Common myeloid progenitor, CD34-positive (primary cell): ENCODE measurements at regions not wholly inside any gene's neighbourhood (a gene's known extent, or its start where the extent isn't known, plus 50 kb on each side); places are given as distances from the start of the nearest gene placed in this dataset.

Experiments
- CTCF ChIA-PET: fragments of 350-600 bp; sonication (Branson Sonifier 250); formaldehyde crosslinking; loops from one replicate; lab custom pipeline; 2021; ENCODE audit warnings: antibody characterized with exemption; lab: Charles Lee
- POLR2A ChIA-PET: fragments of 350-600 bp; sonication (Branson Sonifier 250); formaldehyde crosslinking; loops from one replicate; lab custom pipeline; 2021; ENCODE audit warnings: antibody characterized with exemption; lab: Charles Lee
- DNase-seq, 3 donors: peaks; one replicate each; pipeline versions ENCODE4 v3.0.0 to v3.0.0-alpha.2; 2013
- H3K27ac ChIP-seq, 2 experiments: 1 replicate in 1 of 2; 2 replicates in 1 of 2; pipeline ENCODE4 v1.7.0; 2013; ENCODE audit warnings: inconsistent platforms in 2 of 2, low read length in 2 of 2, mild to moderate bottlenecking in 2 of 2, low read depth in 1 of 2, moderate library complexity in 1 of 2; ENCODE audit not compliant: severe bottlenecking in 2 of 2, insufficient read depth in 1 of 2, poor library complexity in 1 of 2
- H3K27me3 ChIP-seq, 5 experiments: replicated peaks in 2 of 5; 1 replicate in 3 of 5; 2 replicates in 2 of 5; pipeline versions ENCODE4 v1.6.1 to v1.7.0; 2013; ENCODE audit warnings: low read length in 4 of 5, mild to moderate bottlenecking in 2 of 5, moderate library complexity in 2 of 5, inconsistent platforms in 1 of 5; ENCODE audit not compliant: insufficient read depth in 5 of 5, control insufficient read depth in 4 of 5
- H3K36me3 ChIP-seq, 4 experiments: 1 replicate in 2 of 4; 2 replicates in 2 of 4; pipeline versions ENCODE4 v1.6.1 to v1.7.0; 2013; ENCODE audit warnings: low read length in 3 of 4, control low read depth in 1 of 4, mild to moderate bottlenecking in 1 of 4; ENCODE audit not compliant: control insufficient read depth in 4 of 4, insufficient read depth in 4 of 4
- H3K4me1 ChIP-seq, 4 experiments: 1 replicate in 3 of 4; 2 replicates in 1 of 4; pipeline versions ENCODE4 v1.6.1 to v1.7.1; 2013; ENCODE audit warnings: low read length in 3 of 4, mild to moderate bottlenecking in 3 of 4, control low read depth in 1 of 4, inconsistent platforms in 1 of 4, moderate library complexity in 1 of 4; ENCODE audit not compliant: control insufficient read depth in 4 of 4, insufficient read depth in 4 of 4; ENCODE audit errors: control extremely low read depth in 1 of 4
- H3K4me3 ChIP-seq, 7 experiments: 1 replicate in 4 of 7; 2 replicates in 3 of 7; pipeline versions ENCODE4 v1.5.1 to v1.7.0; 2013; ENCODE audit warnings: mild to moderate bottlenecking in 7 of 7, low read length in 6 of 7, moderate library complexity in 6 of 7, inconsistent platforms in 2 of 7, low read depth in 2 of 7, control low read depth in 1 of 7; ENCODE audit not compliant: insufficient read depth in 4 of 7, control insufficient read depth in 1 of 7; ENCODE audit errors: extremely low read depth in 1 of 7
- H3K9me3 ChIP-seq, 5 experiments: 1 replicate in 4 of 5; 2 replicates in 1 of 5; pipeline versions ENCODE4 v1.6.1 to v1.7.1; 2013; ENCODE audit warnings: low read length in 4 of 5, mild to moderate bottlenecking in 2 of 5, inconsistent platforms in 1 of 5, low read depth in 1 of 5, moderate library complexity in 1 of 5; ENCODE audit not compliant: control insufficient read depth in 4 of 5, insufficient read depth in 2 of 5; ENCODE audit errors: control extremely low read depth in 1 of 5
- WGBS: methylation state at CpG from one replicate; pipeline ENCODE4 v1.1.5; 2013; ENCODE audit not compliant: insufficient coverage; 5-methylcytosine and 5-hydroxymethylcytosine counted together

GRCh38 chr20:24289737-24290481, 179.5 kb upstream of the SYNDIG1 start:
- Histone ChIP-seq H3K27me3 (no peaks in the 10 kb centered on the region), H3K9me3 (peaks cover 0 to 5% (median 0%) of the 10 kb centered on the region in 5 experiments), H3K4me3 (peak overlapping the region in 1 of 7 experiments; percentile 8), H3K27ac (no peak overlapping the region), H3K36me3 (no peaks in the 10 kb centered on the region), H3K4me1 (peaks cover 0 to 19% (median 9%) of the 10 kb centered on the region in 4 experiments)
- ChIA-PET POLR2A (interaction anchor here (0.6 kb wide), 1 partner anchor 73 kb away, joined by 3 read pairs; no protein-coding TSS in a partner anchor), CTCF (interaction anchor here (1.2 kb wide), 1 partner anchor 159 kb away, joined by 3 read pairs; no protein-coding TSS in a partner anchor)
- peak; percentile 22 to 76 (median 72) for DNase-seq
- WGBS: 37% methylated on average over 2 of the region's 7 CpGs

- POLR2A ChIA-PET: interaction anchor here (0.6 kb wide), 1 partner anchor 256 kb away, joined by 3 read pairs; no protein-coding TSS in a partner anchor
- Histone ChIP-seq H3K4me1 (no peaks in the 10 kb centered on the region), H3K36me3 (no peaks in the 10 kb centered on the region), H3K27me3 (no peaks in the 10 kb centered on the region), H3K9me3 (no peaks in the 10 kb centered on the region), H3K27ac (no peak overlapping the region), H3K4me3 (no peak overlapping the region)
- WGBS: 93% methylated on average over 3 of the region's 5 CpGs
- no peak for DNase-seq
- CTCF ChIA-PET: no interaction called here
Measured at GRCh38 chr20:24283186-24283585, 186.2 kb upstream of the SYNDIG1 start.

GRCh38 chr20:24277196-24277595, 192.2 kb upstream of the SYNDIG1 start:
- ChIA-PET CTCF (no interaction called here), POLR2A (interaction anchor here (0.6 kb wide), 1 partner anchor 56 kb away, joined by 3 read pairs; no protein-coding TSS in a partner anchor)
- peaks cover 0 to 4% (median 0%) of the 10 kb centered on the region in 4 experiments for H3K4me1 ChIP-seq
- H3K9me3 ChIP-seq: peaks cover 0 to 15% (median 7%) of the 10 kb centered on the region in 5 experiments
- no peaks in the 10 kb centered on the region for H3K36me3 ChIP-seq
- no peak overlapping the region for H3K4me3 ChIP-seq
- H3K27ac ChIP-seq: no peak overlapping the region
- 95% methylated on average over 5 of the region's 9 CpGs for WGBS
- DNase-seq: no peak
- H3K27me3 ChIP-seq: no peaks in the 10 kb centered on the region

GRCh38 chr20:24275946-24276705, 193.3 kb upstream of the SYNDIG1 start:
- no peaks in the 10 kb centered on the region for H3K27me3 ChIP-seq
- peaks cover 0 to 4% (median 0%) of the 10 kb centered on the region in 4 experiments for H3K4me1 ChIP-seq
- H3K36me3 ChIP-seq: no peaks in the 10 kb centered on the region
- no peak overlapping the region for H3K4me3 ChIP-seq
- WGBS: 76% methylated on average over 3 of the region's 3 CpGs
- H3K27ac ChIP-seq: no peak overlapping the region
- DNase-seq: no peak
- ChIA-PET CTCF (no interaction called here), POLR2A (no interaction called here)
- H3K9me3 ChIP-seq: peaks cover 0 to 22% (median 7%) of the 10 kb centered on the region in 5 experiments

- no peak for DNase-seq
- no peak overlapping the region for H3K4me3 ChIP-seq
- H3K36me3 ChIP-seq: no peaks in the 10 kb centered on the region
- ChIA-PET CTCF (interaction anchor here (0.6 kb wide), 1 partner anchor 11 kb away, joined by 3 read pairs; no protein-coding TSS in a partner anchor), POLR2A (no interaction called here)
- peaks cover 0 to 4% (median 0%) of the 10 kb centered on the region in 4 experiments for H3K4me1 ChIP-seq
- no peaks in the 10 kb centered on the region for H3K27me3 ChIP-seq
- peaks cover 2 to 24% (median 7%) of the 10 kb centered on the region in 5 experiments for H3K9me3 ChIP-seq
- H3K27ac ChIP-seq: no peak overlapping the region
Measured at GRCh38 chr20:24273251-24273650, 196.2 kb upstream of the SYNDIG1 start.

- 100% methylated on average over 3 of the region's 3 CpGs for WGBS
- DNase-seq: no peak
- CTCF ChIA-PET: no interaction called here
- Histone ChIP-seq H3K27ac (no peak overlapping the region), H3K36me3 (no peaks in the 10 kb centered on the region), H3K27me3 (peaks cover 0 to 3% (median 0%) of the 10 kb centered on the region in 5 experiments), H3K4me3 (no peak overlapping the region), H3K4me1 (no peaks in the 10 kb centered on the region), H3K9me3 (peaks cover 0 to 2% (median 0%) of the 10 kb centered on the region in 5 experiments)
- POLR2A ChIA-PET: no interaction called here
Measured at GRCh38 chr20:24261351-24261750, 208.1 kb upstream of the SYNDIG1 start.
